Nucleus accumbens (tissue), 56 donors: ENCODE measurements at regions not wholly inside any gene's neighbourhood (a gene's known extent, or its start where the extent isn't known, plus 50 kb on each side); places are given as distances from the start of the nearest gene placed in this dataset.

ENCODE experiments used
- DNase-seq, 56 donors: peaks; one replicate each; lab custom pipeline; 2025; lab: John Stamatoyannopoulos, UW

- no peak for DNase-seq
Observed at GRCh38 chr14:101074196-101075024, 170.9 kb upstream of the RTL1 start.

- no peak for DNase-seq
Observed at GRCh38 chr14:101075025-101075800, 171.7 kb upstream of the RTL1 start.

GRCh38 chr14:101075801-101076413 is 172.4 kb upstream of the RTL1 start:
- no peak for DNase-seq

- peak in 1 of 56 donors; percentile 48 for DNase-seq
Observed at GRCh38 chr14:101076451-101077198, 173.1 kb upstream of the RTL1 start.

- DNase-seq = peak in 6 of 56 donors; percentile 16 to 70 (median 38)
Observed at GRCh38 chr14:101077481-101078074, 174.1 kb upstream of the RTL1 start.

GRCh38 chr14:101078170-101078891 is 174.8 kb upstream of the RTL1 start:
- DNase-seq = no peak

GRCh38 chr14:101078892-101079221 is 175.3 kb upstream of the RTL1 start:
- no peak for DNase-seq

- DNase-seq = no peak
Observed at GRCh38 chr14:101080922-101081593, 177.5 kb upstream of the RTL1 start.

GRCh38 chr14:101082036-101082435 is 178.5 kb upstream of the RTL1 start:
- DNase-seq = no peak

GRCh38 chr14:101082436-101083384 is 179.2 kb upstream of the RTL1 start:
- no peak for DNase-seq

GRCh38 chr14:101083564-101084435 is 180.3 kb upstream of the RTL1 start:
- no peak for DNase-seq

- no peak for DNase-seq
Observed at GRCh38 chr14:101084436-101084826, 180.9 kb upstream of the RTL1 start.

GRCh38 chr14:101086926-101087325 is 183.4 kb upstream of the RTL1 start:
- no peak for DNase-seq

GRCh38 chr14:101087614-101088394 is 184.3 kb upstream of the RTL1 start:
- no peak for DNase-seq

- DNase-seq = no peak
Observed at GRCh38 chr14:101088395-101088667, 184.8 kb upstream of the RTL1 start.

GRCh38 chr14:101088714-101089113 is 185.2 kb upstream of the RTL1 start:
- DNase-seq = no peak
